ENCODE measurements at regions not wholly inside any gene's neighbourhood (a gene's known extent, or its start where the extent isn't known, plus 50 kb on each side); places are given as distances from the start of the nearest gene placed in this dataset.

- Histone ChIP-seq H3K9ac (ENCODE audit: insufficient read depth, low read depth, low read length) (no peak overlapping the region), H3K79me2 (ENCODE audit: insufficient read depth, low read length) (no peaks in the 10 kb centered on the region), H3K4me3 (replicated peaks in 1 of 3; ENCODE audit: insufficient read depth in 1 of 3, low read depth in 2 of 3, low read length in 3 of 3) (no peak overlapping the region), H3K4me2 (ENCODE audit: low read depth, low read length) (no peak overlapping the region), H3K27me3 (ENCODE audit: control insufficient read depth in 1 of 2, insufficient read depth in 2 of 2, low read length in 2 of 2) (no peaks in the 10 kb centered on the region), H3K36me3 (replicated peaks in 1 of 2; ENCODE audit: control insufficient read depth in 1 of 2, insufficient read depth in 2 of 2, low read length in 2 of 2) (no peaks in the 10 kb centered on the region), H2AFZ (ENCODE audit: low read length) (no peak overlapping the region), H3K27ac (ENCODE audit: extremely low read length, insufficient read depth, low read length) (no peak overlapping the region), H3K4me1 (ENCODE audit: insufficient read depth, low read length) (no peaks in the 10 kb centered on the region), H4K20me1 (ENCODE audit: insufficient read depth, low read length) (no peaks in the 10 kb centered on the region), H3K9me3 (ENCODE audit: low read length) (no peaks in the 10 kb centered on the region)
- ATAC-seq (no peak), FAIRE-seq (no peak), DNase-seq (ENCODE audit: low spot score) (no peak)
- intact Hi-C loops (cut with micrococcal nuclease; ENCODE audit: unreplicated experiment): no loop called here
- ChIA-PET POLR2A (no interaction called here), CTCF (ENCODE audit: low intra/inter-chr PET ratio, low total read pairs) (no interaction called here)
- BruUV-seq (replicated peaks): no TSS peak
- 21% methylated on average over 3 of the region's 3 CpGs for WGBS (ENCODE audit: low lambda C conversion rate)
- TF ChIP-seq HNRNPUL1 (IDR thresholded peaks at IDR 0.05; ENCODE audit: low read depth, low read length) (no peak), ZNF850 (CRISPR knock-in tag; conservative IDR thresholded peaks at IDR 0.05) (no peak), ADNP (CRISPR knock-in tag; IDR thresholded peaks at IDR 0.05) (no peak), ZNF264 (CRISPR knock-in tag; IDR thresholded peaks at IDR 0.05) (no peak), ATF1 (CRISPR knock-in tag; IDR thresholded peaks at IDR 0.05) (no peak), ZSCAN31 (CRISPR knock-in tag; IDR thresholded peaks at IDR 0.05; ENCODE audit: low read depth) (no peak), ZNF589 (CRISPR knock-in tag; conservative IDR thresholded peaks at IDR 0.05) (no peak), TBL1XR1 (IDR thresholded peaks at IDR 0.05; ENCODE audit: borderline replicate concordance, low read length, partially characterized antibody) (no peak), ATF7 (IDR thresholded peaks at IDR 0.05) (no peak), ATF7 (CRISPR knock-in tag; IDR thresholded peaks at IDR 0.05) (no peak), UBTF (CRISPR knock-in tag; IDR thresholded peaks at IDR 0.05) (no peak), TEF (CRISPR knock-in tag; IDR thresholded peaks at IDR 0.05) (no peak), MBNL3 (CRISPR knock-in tag; conservative IDR thresholded peaks at IDR 0.05) (no peak), ZMAT3 (CRISPR knock-in tag; conservative IDR thresholded peaks at IDR 0.05) (no peak), ZNF20 (CRISPR knock-in tag; IDR thresholded peaks at IDR 0.05) (no peak), NR1H2 (CRISPR knock-in tag; IDR thresholded peaks at IDR 0.05; ENCODE audit: borderline replicate concordance, low read depth) (no peak), ATF2 (CRISPR knock-in tag; IDR thresholded peaks at IDR 0.05) (no peak), ZNF256 (CRISPR knock-in tag; conservative IDR thresholded peaks at IDR 0.05) (no peak), KLF6 (CRISPR knock-in tag; IDR thresholded peaks at IDR 0.05) (no peak), ZNF30 (CRISPR knock-in tag; IDR thresholded peaks at IDR 0.05) (no peak)
- in situ Hi-C loops (cut with HindIII; ENCODE audit: extremely low pct_ligation_motif_present, low pct_unique_long_range_greater_than_20kb): no loop called here
Observed at GRCh38 chr6:86595641-86596040, 341.7 kb upstream of the HTR1E start.
